B cell (primary cell): ENCODE measurements at regions not wholly inside any gene's neighbourhood (a gene's known extent, or its start where the extent isn't known, plus 50 kb on each side); places are given as distances from the start of the nearest gene placed in this dataset.

Source experiments
- ATAC-seq: fragments of 200-7000 bp; cut with Tn5 transposase; one replicate; pipeline ENCODE4 v1.10.0; 2021; ENCODE audit warnings: low read depth, mild to moderate bottlenecking, moderate number of reproducible peaks, moderate library complexity
- CTCF ChIA-PET: fragments of 350-600 bp; sonication (Branson Sonifier 250); formaldehyde crosslinking; loops from one replicate; lab custom pipeline; 2021; ENCODE audit warnings: antibody characterized with exemption, inconsistent platforms; lab: Charles Lee
- POLR2A ChIA-PET: fragments of 350-600 bp; sonication (Branson Sonifier 250); formaldehyde crosslinking; loops from one replicate; lab custom pipeline; 2021; ENCODE audit warnings: antibody characterized with exemption; lab: Charles Lee
- DNase-seq: peaks from one replicate; pipeline ENCODE4 v3.0.0; 2013
- H2AFZ ChIP-seq: 2 replicates; pipeline ENCODE4 v1.6.1; 2012; ENCODE audit warnings: mild to moderate bottlenecking, low read depth, low read length; ENCODE audit not compliant: insufficient read depth, poor library complexity, severe bottlenecking
- H3K27ac ChIP-seq, 2 donors: 1 replicate in 1 of 2; 2 replicates in 1 of 2; pipeline ENCODE4 v1.5.1; 2012 to 2013; ENCODE audit warnings: low read length in 2 of 2, mild to moderate bottlenecking in 2 of 2, moderate library complexity in 1 of 2
- H3K27me3 ChIP-seq, 4 experiments: fragments of 200-600 bp in 1 of 4; sonication (generic) in 1 of 4; replicated peaks in 1 of 4; 1 replicate in 2 of 4; 2 replicates in 2 of 4; pipeline versions ENCODE4 v1.6.1 to v1.7.0; 2013 to 2016; ENCODE audit warnings: low read length in 3 of 4, mild to moderate bottlenecking in 2 of 4, mixed read lengths in 1 of 4, moderate library complexity in 1 of 4; ENCODE audit not compliant: insufficient read depth in 4 of 4, control insufficient read depth in 3 of 4; ENCODE audit errors: control extremely low read depth in 1 of 4
- H3K36me3 ChIP-seq, 2 experiments: replicated peaks in 1 of 2; 1 replicate in 1 of 2; 2 replicates in 1 of 2; pipeline versions ENCODE4 v1.6.1 to v1.7.1; 2013; ENCODE audit warnings: low read length in 1 of 2; ENCODE audit not compliant: insufficient read depth in 2 of 2, control insufficient read depth in 1 of 2; ENCODE audit errors: control extremely low read depth in 1 of 2, extremely low read depth in 1 of 2
- H3K4me1 ChIP-seq, 2 donors: fragments of 200-600 bp in 1 of 2; sonication (generic) in 1 of 2; 1 replicate in 1 of 2; 2 replicates in 1 of 2; pipeline versions ENCODE4 v1.5.1 to v1.6.1; 2013 to 2017; ENCODE audit warnings: low read length in 2 of 2; ENCODE audit not compliant: control insufficient read depth in 2 of 2, insufficient read depth in 2 of 2
- H3K4me2 ChIP-seq: replicated peaks from 2 replicates; pipeline ENCODE3; 2012; ENCODE audit warnings: mild to moderate bottlenecking, low read depth, low read length; ENCODE audit not compliant: poor library complexity, severe bottlenecking
- H3K4me3 ChIP-seq, 5 experiments: fragments of 200-600 bp in 1 of 5; sonication (generic) in 1 of 5; 1 replicate in 3 of 5; 2 replicates in 2 of 5; pipeline versions ENCODE4 v1.5.1 to v1.7.0; 2011 to 2016; ENCODE audit warnings: low read length in 4 of 5, mild to moderate bottlenecking in 4 of 5, low read depth in 2 of 5, control low read depth in 1 of 5, moderate library complexity in 1 of 5; ENCODE audit not compliant: insufficient read depth in 1 of 5; ENCODE audit errors: control extremely low read depth in 1 of 5, extremely low read depth in 1 of 5
- H3K79me2 ChIP-seq: fragments of 200-600 bp; sonication (generic); one replicate; pipeline ENCODE4 v1.6.0; 2016; ENCODE audit warnings: low read length; ENCODE audit not compliant: control insufficient read depth, insufficient read depth
- H3K9ac ChIP-seq: fragments of 200-600 bp; sonication (generic); 2 replicates; pipeline ENCODE4 v1.6.1; 2017; ENCODE audit warnings: mild to moderate bottlenecking, low read length, moderate library complexity
- H3K9me3 ChIP-seq, 3 donors: one replicate each; pipeline versions ENCODE4 v1.6.1 to v1.7.1; 2013; ENCODE audit warnings: low read length in 2 of 3; ENCODE audit not compliant: control insufficient read depth in 2 of 3, insufficient read depth in 1 of 3; ENCODE audit errors: control extremely low read depth in 1 of 3
- H4K20me1 ChIP-seq: 2 replicates; pipeline ENCODE4 v1.6.0; 2012; ENCODE audit warnings: mild to moderate bottlenecking, low read length; ENCODE audit not compliant: insufficient read depth, control insufficient read depth, poor library complexity, severe bottlenecking
- H3K27ac Mint-ChIP-seq: one replicate; pipeline ENCODE4 v1.8.0; 2021; ENCODE audit warnings: mixed read lengths
- H3K27me3 Mint-ChIP-seq: one replicate; pipeline ENCODE4 v1.8.0; 2021; ENCODE audit warnings: mixed read lengths
- H3K4me1 Mint-ChIP-seq: one replicate; pipeline ENCODE4 v1.8.0; 2021; ENCODE audit warnings: mixed read lengths
- H3K4me3 Mint-ChIP-seq: one replicate; pipeline ENCODE4 v1.8.0; 2021; ENCODE audit warnings: mixed read lengths
- H3K9me3 Mint-ChIP-seq: one replicate; pipeline ENCODE4 v1.8.0; 2022; ENCODE audit warnings: mixed read lengths; ENCODE audit not compliant: insufficient read depth
- EZH2 ChIP-seq: IDR thresholded peaks from 2 replicates; pipeline ENCODE4 v1.6.1; 2012; ENCODE audit warnings: borderline replicate concordance, low read depth, mild to moderate bottlenecking, moderate library complexity, low read length; ENCODE audit not compliant: insufficient read depth, poor library complexity, severe bottlenecking
- WGBS: methylation state at CpG from one replicate; pipeline ENCODE4 v1.1.5; 2013; ENCODE audit warnings: missing lambda C conversion rate; ENCODE audit not compliant: insufficient coverage; 5-methylcytosine and 5-hydroxymethylcytosine counted together
- intact Hi-C: fragments of 100-400 bp; cut with micrococcal nuclease; formaldehyde crosslinking; loops from one replicate; pipeline ENCODE4 v1.10.0; 2022
- TF ChIP-seq, protein P1 (sequence below): fragments of 200-600 bp; IDR thresholded peaks from one replicate; pipeline ENCODE4 v1.8.0; 2022; ENCODE audit warnings: antibody characterized with exemption, mild to moderate bottlenecking

DNA sequence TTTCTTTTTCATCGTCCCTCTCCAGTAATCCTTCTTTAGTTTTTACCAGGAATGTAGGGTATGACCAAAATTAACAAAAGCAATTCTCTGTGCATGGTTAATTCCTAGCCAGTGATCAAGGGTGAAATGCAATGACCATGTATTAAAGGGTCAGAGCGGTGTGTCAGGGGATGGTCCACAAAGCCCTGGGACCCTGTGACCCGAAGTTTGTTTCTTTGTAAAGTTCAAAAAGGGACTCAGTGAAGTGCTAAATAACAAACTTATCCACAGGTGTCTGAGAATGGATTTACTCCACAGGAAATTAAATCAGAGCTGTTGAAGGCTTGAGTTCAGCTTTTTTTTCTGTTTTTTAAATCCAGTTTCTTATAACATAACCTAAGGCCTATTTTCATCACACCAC, 375.7 kb downstream of the GJA1 start:
- no peaks in the 10 kb centered on the region for H3K4me1 Mint-ChIP-seq
- intact Hi-C loops: no loop called here
- no peaks in the 10 kb centered on the region for H4K20me1 ChIP-seq
- H3K9me3 Mint-ChIP-seq: peaks cover 2% of the 10 kb centered on the region
- H3K4me2 ChIP-seq: no peak overlapping the region
- H3K4me3 ChIP-seq: no peak overlapping the region
- no peaks in the 10 kb centered on the region for H3K27me3 ChIP-seq
- H3K4me1 ChIP-seq: no peaks in the 10 kb centered on the region
- H3K27ac Mint-ChIP-seq: no peak overlapping the region
- no peak for TF ChIP-seq EZH2
- TF ChIP-seq, protein P1, sequence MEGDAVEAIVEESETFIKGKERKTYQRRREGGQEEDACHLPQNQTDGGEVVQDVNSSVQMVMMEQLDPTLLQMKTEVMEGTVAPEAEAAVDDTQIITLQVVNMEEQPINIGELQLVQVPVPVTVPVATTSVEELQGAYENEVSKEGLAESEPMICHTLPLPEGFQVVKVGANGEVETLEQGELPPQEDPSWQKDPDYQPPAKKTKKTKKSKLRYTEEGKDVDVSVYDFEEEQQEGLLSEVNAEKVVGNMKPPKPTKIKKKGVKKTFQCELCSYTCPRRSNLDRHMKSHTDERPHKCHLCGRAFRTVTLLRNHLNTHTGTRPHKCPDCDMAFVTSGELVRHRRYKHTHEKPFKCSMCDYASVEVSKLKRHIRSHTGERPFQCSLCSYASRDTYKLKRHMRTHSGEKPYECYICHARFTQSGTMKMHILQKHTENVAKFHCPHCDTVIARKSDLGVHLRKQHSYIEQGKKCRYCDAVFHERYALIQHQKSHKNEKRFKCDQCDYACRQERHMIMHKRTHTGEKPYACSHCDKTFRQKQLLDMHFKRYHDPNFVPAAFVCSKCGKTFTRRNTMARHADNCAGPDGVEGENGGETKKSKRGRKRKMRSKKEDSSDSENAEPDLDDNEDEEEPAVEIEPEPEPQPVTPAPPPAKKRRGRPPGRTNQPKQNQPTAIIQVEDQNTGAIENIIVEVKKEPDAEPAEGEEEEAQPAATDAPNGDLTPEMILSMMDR: no peak
- WGBS: 100% methylated on average over 1 of the region's 3 CpGs
- H2AFZ ChIP-seq: no peak overlapping the region
- no peak overlapping the region for H3K27ac ChIP-seq
- CTCF ChIA-PET: no interaction called here
- POLR2A ChIA-PET: no interaction called here
- no peak for DNase-seq
- H3K4me3 Mint-ChIP-seq: no peak overlapping the region
- H3K36me3 ChIP-seq: no peaks in the 10 kb centered on the region
- peaks cover 0 to 5% (median 0%) of the 10 kb centered on the region in 3 donors for H3K9me3 ChIP-seq
- no peaks in the 10 kb centered on the region for H3K27me3 Mint-ChIP-seq
- H3K9ac ChIP-seq: no peak overlapping the region
- no peaks in the 10 kb centered on the region for H3K79me2 ChIP-seq
- ATAC-seq: no peak

DNA sequence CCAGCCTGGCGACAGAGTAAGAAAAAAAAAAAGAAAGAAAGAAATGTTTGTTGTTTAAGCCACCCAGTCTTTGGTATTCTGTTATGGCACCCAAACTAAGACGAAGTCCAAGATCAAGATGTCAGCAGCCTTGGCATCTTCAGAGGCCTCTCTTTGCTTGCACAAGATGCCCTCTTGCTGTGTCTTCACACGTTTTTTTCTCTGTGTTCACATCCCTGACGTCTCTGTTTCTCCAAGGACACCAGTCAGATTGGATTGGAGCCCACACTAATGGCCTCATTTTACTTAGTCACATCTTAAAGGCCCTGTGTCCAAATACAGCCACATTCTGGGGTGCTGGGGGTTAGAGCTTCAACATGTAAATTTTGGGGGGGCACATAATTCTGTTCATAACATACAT, 380.9 kb downstream of the GJA1 start:
- WGBS: 59% methylated on average over 3 of the region's 4 CpGs
- Histone ChIP-seq H3K79me2 (no peaks in the 10 kb centered on the region), H3K4me2 (no peak overlapping the region), H3K9ac (no peak overlapping the region), H3K36me3 (no peaks in the 10 kb centered on the region), H4K20me1 (no peaks in the 10 kb centered on the region), H3K4me3 (no peak overlapping the region), H3K27me3 (no peaks in the 10 kb centered on the region), H3K27ac (no peak overlapping the region), H2AFZ (no peak overlapping the region), H3K9me3 (no peaks in the 10 kb centered on the region), H3K4me1 (no peaks in the 10 kb centered on the region)
- no peak for ATAC-seq
- no peak overlapping the region for H3K4me3 Mint-ChIP-seq
- H3K4me1 Mint-ChIP-seq: no peaks in the 10 kb centered on the region
- no peaks in the 10 kb centered on the region for H3K9me3 Mint-ChIP-seq
- intact Hi-C loops: no loop called here
- H3K27ac Mint-ChIP-seq: no peak overlapping the region
- no peaks in the 10 kb centered on the region for H3K27me3 Mint-ChIP-seq
- no peak for DNase-seq
- TF ChIP-seq, protein P1: no peak
- TF ChIP-seq EZH2: no peak
- POLR2A ChIA-PET: no interaction called here
- CTCF ChIA-PET: no interaction called here
